Heart left ventricle (tissue), 16 donors: ENCODE measurements at regions not wholly inside any gene's neighbourhood (a gene's known extent, or its start where the extent isn't known, plus 50 kb on each side); places are given as distances from the start of the nearest gene placed in this dataset.

ENCODE experiments used
- ATAC-seq, 4 donors: fragments of 200-7000 bp; cut with Tn5 transposase; one replicate each; pipeline ENCODE4 v1.9.1; 2020 to 2022; ENCODE audit warnings: moderate library complexity in 4 of 4, mild to moderate bottlenecking in 3 of 4, moderate number of reproducible peaks in 1 of 4
- DNase-seq, 5 donors: peaks; one replicate each; pipeline ENCODE4 v3.0.0-alpha.2; 2020
- H3K27ac ChIP-seq, 12 donors: fragments of 200-600 bp; sonication (generic) in 4 of 12; one replicate each; pipeline versions ENCODE4 v1.5.0 to v1.8.0; 2016 to 2022; ENCODE audit warnings: mild to moderate bottlenecking in 2 of 12
- H3K27me3 ChIP-seq, 9 donors: fragments of 200-600 bp; sonication (generic) in 2 of 9; one replicate each; pipeline versions ENCODE4 v1.5.1 to v1.8.0; 2016 to 2022; ENCODE audit warnings: mild to moderate bottlenecking in 3 of 9
- H3K36me3 ChIP-seq, 9 donors: fragments of 200-600 bp; sonication (generic) in 2 of 9; one replicate each; pipeline versions ENCODE4 v1.5.0 to v1.8.0; 2018 to 2022; ENCODE audit warnings: mild to moderate bottlenecking in 2 of 9
- H3K4me1 ChIP-seq, 12 donors: fragments of 200-600 bp; sonication (generic) in 4 of 12; one replicate each; pipeline versions ENCODE4 v1.5.0 to v1.8.0; 2016 to 2022; ENCODE audit warnings: mild to moderate bottlenecking in 3 of 12
- H3K4me3 ChIP-seq, 12 donors: fragments of 200-600 bp; sonication (generic) in 4 of 12; one replicate each; pipeline versions ENCODE4 v1.5.0 to v1.8.0; 2017 to 2022; ENCODE audit warnings: mild to moderate bottlenecking in 9 of 12, moderate library complexity in 4 of 12
- H3K9me3 ChIP-seq, 12 donors: fragments of 200-600 bp; sonication (generic) in 4 of 12; one replicate each; pipeline versions ENCODE4 v1.5.0 to v1.8.0; 2016 to 2022; ENCODE audit warnings: mild to moderate bottlenecking in 1 of 12
- POLR2A ChIP-seq, 2 donors: fragments of 450-650 bp; IDR thresholded peaks; one replicate each; pipeline ENCODE4 v1.6.1; 2017; ENCODE audit warnings: antibody characterized with exemption in 2 of 2, mild to moderate bottlenecking in 2 of 2, moderate library complexity in 2 of 2
- WGBS, 4 donors: extraction: QIAGEN DNeasy Blood & Tissue Kit in 2 of 4; methylation state at CpG; one replicate each; pipeline versions ENCODE4 v1.1.5 to v1.1.7; 2013 to 2018; 5-methylcytosine and 5-hydroxymethylcytosine counted together
- intact Hi-C, 10 donors: fragments of 100-400 bp; cut with DNase I; formaldehyde crosslinking; loops; one replicate each; pipeline versions ENCODE4 v1.11.1 to v1.14.2; 2022
- TF ChIP-seq, protein P1 (sequence below), 12 donors: fragments of 200-600 bp; sonication (generic) in 4 of 12; IDR thresholded peaks; one replicate each; pipeline versions ENCODE4 v1.5.0 to v1.8.0; 2018 to 2022; ENCODE audit warnings: antibody characterized with exemption in 12 of 12, mild to moderate bottlenecking in 5 of 12
- donor health status: ischemic (EF 13 %, LVEDD 7.1; RV severe dilation, severe dysfunction).
- donor health status: healthy with polysubstance abuse.
- donor health status: DM: no; HTN: yes; CAD: no.
- donor health status: DM: no; HTN: no; CAD: no.
- donor health status: ischemic (EF 25% LVEDD 6.9; RV normal size, moderate dysfunction).
- donor health status: ischemic (EF 25% LVEDD 5.7; RV mildly dilated, moderate dysfunction).
- donor health status: healthy.
- donor health status: DM: yes; HTN: yes; CAD: no.
- donor health status: ischemic (EF 35%, LVEDD 5.7; RV mildly dilated, moderate dysfunction).
- donor health status: nonischemic (EF 11% LVEDD 7.7; RV severe dilation, severe dysfunction).
- donor health status: DM: yes; HTN: yes; CAD: no.
- donor health status: PGD.
- donor health status: ischemic (EF 29% LVEDD 5.4; RV normal size, mild dysfunction).
- donor health status: nonischemic (EF 23%, LVEDD 6.1; RV moderate dilation, normal function).

DNA sequence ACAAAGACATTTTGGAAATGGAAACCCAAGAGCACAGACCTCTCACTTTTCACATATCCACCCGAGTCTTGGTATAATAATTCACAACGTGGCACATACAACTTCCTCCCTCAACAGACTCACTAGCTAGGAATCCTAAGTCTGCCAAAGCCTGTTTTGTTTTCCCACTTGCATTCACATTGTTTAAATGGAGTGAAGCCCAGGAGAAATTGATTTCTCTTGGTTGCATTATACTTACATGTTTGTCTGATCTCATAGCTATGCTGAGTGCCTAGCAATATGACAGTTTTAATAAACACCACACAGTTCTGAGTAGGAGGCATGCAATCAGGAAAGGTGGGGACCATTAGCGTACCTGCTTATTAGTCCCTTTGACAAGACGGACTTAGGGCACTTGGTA lies 348.6 kb upstream of the ADGRL4 start:
- WGBS, 4 donors = 77 to 87% (median 83%) methylated on average over 4 of the region's 4 CpGs
- H3K4me3 ChIP-seq = no peak overlapping the region
- ATAC-seq (no peak), DNase-seq (no peak)
- no peaks in the 10 kb centered on the region for H3K36me3 ChIP-seq
- TF ChIP-seq, protein P1, sequence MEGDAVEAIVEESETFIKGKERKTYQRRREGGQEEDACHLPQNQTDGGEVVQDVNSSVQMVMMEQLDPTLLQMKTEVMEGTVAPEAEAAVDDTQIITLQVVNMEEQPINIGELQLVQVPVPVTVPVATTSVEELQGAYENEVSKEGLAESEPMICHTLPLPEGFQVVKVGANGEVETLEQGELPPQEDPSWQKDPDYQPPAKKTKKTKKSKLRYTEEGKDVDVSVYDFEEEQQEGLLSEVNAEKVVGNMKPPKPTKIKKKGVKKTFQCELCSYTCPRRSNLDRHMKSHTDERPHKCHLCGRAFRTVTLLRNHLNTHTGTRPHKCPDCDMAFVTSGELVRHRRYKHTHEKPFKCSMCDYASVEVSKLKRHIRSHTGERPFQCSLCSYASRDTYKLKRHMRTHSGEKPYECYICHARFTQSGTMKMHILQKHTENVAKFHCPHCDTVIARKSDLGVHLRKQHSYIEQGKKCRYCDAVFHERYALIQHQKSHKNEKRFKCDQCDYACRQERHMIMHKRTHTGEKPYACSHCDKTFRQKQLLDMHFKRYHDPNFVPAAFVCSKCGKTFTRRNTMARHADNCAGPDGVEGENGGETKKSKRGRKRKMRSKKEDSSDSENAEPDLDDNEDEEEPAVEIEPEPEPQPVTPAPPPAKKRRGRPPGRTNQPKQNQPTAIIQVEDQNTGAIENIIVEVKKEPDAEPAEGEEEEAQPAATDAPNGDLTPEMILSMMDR (IDR thresholded peaks at IDR 0.05) = no peak
- no peak for TF ChIP-seq POLR2A (IDR thresholded peaks at IDR 0.05)
- H3K4me1 ChIP-seq = no peaks in the 10 kb centered on the region
- intact Hi-C loops = loop anchor here in 7 of 10 donors (2.0 to 10.0 kb wide), 3 partner anchors 90 to 520 kb away; no protein-coding TSS in a partner anchor
- no peaks in the 10 kb centered on the region for H3K27me3 ChIP-seq
- H3K27ac ChIP-seq = no peak overlapping the region
- no peaks in the 10 kb centered on the region for H3K9me3 ChIP-seq

DNA sequence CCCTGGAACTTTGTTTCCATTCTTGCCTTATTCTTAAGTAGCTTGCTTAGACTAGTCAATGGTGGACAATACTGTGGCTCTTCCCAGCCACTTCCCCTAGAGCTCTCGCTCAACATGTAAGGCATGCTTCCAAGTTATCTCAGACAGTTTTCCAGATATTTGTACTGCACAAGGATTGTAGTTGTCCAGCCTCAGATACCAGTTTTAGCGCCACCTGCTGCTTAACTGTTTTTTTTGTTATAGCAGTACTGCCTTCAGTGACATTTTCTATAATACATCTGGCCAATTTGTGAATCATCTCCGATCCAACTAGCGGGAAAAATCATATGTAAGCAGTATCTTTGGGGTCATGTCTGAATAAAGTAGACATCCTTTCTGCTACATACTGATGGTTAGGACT lies 346.7 kb upstream of the ADGRL4 start:
- ATAC-seq (peak in 2 of 4 donors; percentile 36 to 38), DNase-seq (peak in 2 of 5 donors; percentile 18 to 20)
- intact Hi-C loops = loop anchor here in 9 of 10 donors (2.0 to 10.0 kb wide), 7 partner anchors 88 to 518 kb away; no protein-coding TSS in a partner anchor
- Histone ChIP-seq H3K27me3 (no peaks in the 10 kb centered on the region), H3K36me3 (no peaks in the 10 kb centered on the region), H3K27ac (no peak overlapping the region), H3K4me3 (no peak overlapping the region), H3K4me1 (no peaks in the 10 kb centered on the region), H3K9me3 (no peaks in the 10 kb centered on the region)
- TF ChIP-seq POLR2A (IDR thresholded peaks at IDR 0.05) = no peak
- TF ChIP-seq, protein P1 (IDR thresholded peaks at IDR 0.05) = peak in 11 of 12 donors; percentile 19 to 59 (median 33)
- 33 to 55% (median 41%) methylated on average over 4 of the region's 4 CpGs for WGBS, 4 donors

DNA sequence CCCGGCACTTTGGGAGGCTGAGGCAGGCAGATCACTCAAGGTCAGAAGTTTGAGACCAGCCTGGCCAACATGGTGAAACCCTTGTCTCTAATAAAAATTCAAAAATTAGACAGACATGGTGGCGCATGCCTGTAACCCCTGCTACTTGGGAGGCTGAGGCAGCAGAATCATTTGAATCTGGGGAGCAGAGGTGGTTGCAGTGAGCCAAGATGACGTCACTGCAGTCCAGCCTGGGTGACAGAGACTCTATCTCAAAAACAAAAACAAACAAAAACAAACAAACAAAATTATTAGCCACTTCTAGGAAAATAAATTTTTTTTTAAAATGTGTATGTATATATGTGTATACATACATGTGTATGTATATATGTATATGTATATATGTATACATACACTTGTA lies 320.3 kb upstream of the ADGRL4 start:
- TF ChIP-seq, protein P1 (IDR thresholded peaks at IDR 0.05) = no peak
- TF ChIP-seq POLR2A (IDR thresholded peaks at IDR 0.05) = no peak
- peaks cover 0 to 13% (median 0%) of the 10 kb centered on the region in 12 donors for H3K9me3 ChIP-seq
- H3K27ac ChIP-seq = no peak overlapping the region
- DNase-seq (no peak), ATAC-seq (no peak)
- intact Hi-C loops = no loop called here
- H3K27me3 ChIP-seq = no peaks in the 10 kb centered on the region
- H3K4me1 ChIP-seq = no peaks in the 10 kb centered on the region
- WGBS, 4 donors = 87 to 93% (median 91%) methylated on average over 3 of the region's 3 CpGs
- no peaks in the 10 kb centered on the region for H3K36me3 ChIP-seq
- H3K4me3 ChIP-seq = no peak overlapping the region

DNA sequence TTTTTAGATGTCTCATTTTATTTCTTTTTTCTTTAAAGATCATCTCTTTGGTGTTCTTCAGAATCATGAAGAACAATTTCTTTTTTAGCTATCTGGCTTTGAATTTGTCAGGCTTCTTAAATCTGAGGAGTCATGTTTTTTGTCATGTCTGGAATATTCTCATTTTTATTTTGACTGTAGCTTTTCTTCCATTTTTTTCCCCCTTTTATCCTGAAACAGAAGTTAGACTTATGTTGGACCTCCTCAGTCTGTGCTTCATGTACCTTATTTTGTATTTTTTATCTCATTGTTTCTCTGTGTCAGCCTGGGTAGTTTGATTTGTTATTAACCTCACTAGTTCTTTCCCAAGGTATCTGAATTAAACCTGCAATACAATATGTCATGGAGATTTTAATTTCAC lies 319.2 kb upstream of the ADGRL4 start:
- Histone ChIP-seq H3K36me3 (no peaks in the 10 kb centered on the region), H3K27me3 (no peaks in the 10 kb centered on the region), H3K9me3 (peaks cover 0 to 13% (median 0%) of the 10 kb centered on the region in 12 donors), H3K4me1 (no peaks in the 10 kb centered on the region), H3K27ac (no peak overlapping the region), H3K4me3 (no peak overlapping the region)
- ATAC-seq (no peak), DNase-seq (no peak)
- TF ChIP-seq POLR2A (IDR thresholded peaks at IDR 0.05) = no peak
- TF ChIP-seq, protein P1 (IDR thresholded peaks at IDR 0.05) = no peak
- intact Hi-C loops = no loop called here
